ENCODE measurements at regions not wholly inside any gene's neighbourhood (a gene's known extent, or its start where the extent isn't known, plus 50 kb on each side); places are given as distances from the start of the nearest gene placed in this dataset.

- TF ChIP-seq CTCF (IDR thresholded peaks at IDR 0.05; ENCODE audit: low read depth, low read length) (no peak), POLR2A (IDR thresholded peaks at IDR 0.05; ENCODE audit: extremely low read depth, insufficient read length) (no peak), MYC (IDR thresholded peaks at IDR 0.05; ENCODE audit: low read depth, low read length) (no peak)
- TF ChIP-seq, protein P1, sequence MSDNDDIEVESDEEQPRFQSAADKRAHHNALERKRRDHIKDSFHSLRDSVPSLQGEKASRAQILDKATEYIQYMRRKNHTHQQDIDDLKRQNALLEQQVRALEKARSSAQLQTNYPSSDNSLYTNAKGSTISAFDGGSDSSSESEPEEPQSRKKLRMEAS (IDR thresholded peaks at IDR 0.05; ENCODE audit: low read depth, low read length): no peak
These were observed 639.7 kb downstream of the NR4A2 start for GRCh38 chr2:155692856-155693255.

Data from NB4 (cell line).